GM21723 (cell line): ENCODE measurements at regions not wholly inside any gene's neighbourhood (a gene's known extent, or its start where the extent isn't known, plus 50 kb on each side); places are given as distances from the start of the nearest gene placed in this dataset.

Experiments used
- ATAC-seq: cut with Tn5 transposase; IDR thresholded peaks from one replicate; pipeline ENCODE4 v1.9.1; 2021; ENCODE audit warnings: mild to moderate bottlenecking, moderate library complexity; ENCODE audit not compliant: unreplicated experiment

- ATAC-seq: no peak
These were observed 219.2 kb downstream of the C6orf118 start for GRCh38 chr6:165090242-165090641.

- no peak for ATAC-seq
These were observed 222.6 kb downstream of the C6orf118 start for GRCh38 chr6:165086814-165087213.

- no peak for ATAC-seq
These were observed 226.8 kb downstream of the C6orf118 start for GRCh38 chr6:165082636-165083035.

- ATAC-seq: no peak
These were observed 227.4 kb downstream of the C6orf118 start for GRCh38 chr6:165081944-165082532.

DNA sequence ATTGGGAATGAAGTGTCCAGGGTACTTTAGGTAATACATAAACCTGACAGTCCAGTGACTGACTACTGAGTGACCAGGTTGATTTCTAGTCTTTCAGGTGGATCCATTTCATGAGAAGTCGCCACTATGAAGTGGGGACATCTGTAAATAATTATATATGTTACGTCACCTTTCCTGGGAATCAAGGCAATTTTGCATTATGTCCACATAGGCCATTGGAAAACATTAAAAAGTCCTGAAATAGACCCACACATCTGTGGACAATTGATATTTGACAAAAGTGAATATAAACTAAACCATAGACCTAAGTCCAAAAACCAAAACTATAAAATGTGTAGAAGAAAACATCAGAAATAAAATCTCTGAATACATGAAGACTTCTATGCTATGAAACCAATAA is 231.5 kb downstream of the C6orf118 start:
- ATAC-seq: no peak

DNA sequence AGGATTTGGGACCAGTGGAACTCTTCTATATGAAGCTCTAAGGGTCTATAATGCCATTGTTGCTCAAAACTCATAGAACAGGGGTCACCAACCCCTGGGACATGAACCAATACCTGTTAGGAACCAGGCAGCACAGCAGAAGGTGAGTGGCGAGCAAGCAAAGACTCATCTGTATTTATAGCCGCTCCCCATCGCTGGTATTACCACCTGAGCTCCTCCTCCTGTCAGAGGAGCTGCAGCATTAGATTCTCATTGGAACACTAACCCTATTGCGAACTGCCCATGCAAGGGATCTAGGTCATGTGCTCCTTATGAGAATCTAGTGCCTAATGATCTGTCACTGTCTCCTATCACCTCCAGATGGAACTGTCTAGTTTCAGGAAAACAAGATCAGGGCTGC is 237.5 kb downstream of the C6orf118 start:
- ATAC-seq: no peak

- no peak for ATAC-seq
These were observed 248.7 kb downstream of the C6orf118 start for GRCh38 chr6:165060720-165061119.

GRCh38 chr6:165059032-165059431 is 250.4 kb downstream of the C6orf118 start:
- no peak for ATAC-seq

GRCh38 chr6:165056292-165056691 is 253.1 kb downstream of the C6orf118 start:
- ATAC-seq: no peak

- no peak for ATAC-seq
These were observed 254.2 kb downstream of the C6orf118 start for GRCh38 chr6:165055231-165055630.

- ATAC-seq: no peak
These were observed 256.6 kb downstream of the C6orf118 start for GRCh38 chr6:165052561-165053480.

GRCh38 chr6:165049362-165049761 is 260.0 kb downstream of the C6orf118 start:
- ATAC-seq: no peak

DNA sequence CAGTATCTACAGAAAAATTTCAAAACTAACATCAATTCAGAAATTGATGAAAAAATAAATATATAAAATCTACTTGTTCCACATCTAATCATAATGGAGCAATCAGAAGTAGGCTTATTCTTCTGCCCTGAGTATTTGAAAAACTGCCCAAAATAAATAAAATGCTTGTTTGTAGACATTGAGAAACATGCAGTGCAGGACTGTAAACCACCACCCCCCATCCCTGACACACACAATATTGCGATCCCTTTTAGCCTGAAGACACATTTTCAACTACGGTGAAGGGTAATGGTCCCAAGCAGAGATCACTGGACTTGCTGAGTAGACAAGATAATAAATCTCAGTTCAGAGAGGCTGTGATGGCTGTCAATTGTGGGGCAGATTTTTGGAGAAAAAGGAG is 261.5 kb downstream of the C6orf118 start:
- ATAC-seq: no peak

DNA sequence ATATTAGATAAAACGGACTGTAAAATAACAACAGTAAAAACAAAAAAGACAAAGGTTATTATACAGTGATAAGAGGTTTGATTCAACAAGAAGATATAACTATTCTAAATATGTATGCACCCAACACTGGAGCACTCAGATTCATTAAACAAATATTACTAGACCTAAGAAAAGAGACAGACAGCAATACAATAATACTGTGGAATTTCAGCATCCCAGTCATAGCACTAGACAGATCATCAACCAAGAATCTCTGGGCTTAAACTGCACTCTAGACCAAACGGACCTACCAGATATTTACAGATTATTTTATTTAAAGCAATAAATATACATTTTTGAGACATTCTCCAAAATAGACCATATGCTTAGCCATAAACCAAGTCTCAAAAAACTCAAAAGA is 263.8 kb downstream of the C6orf118 start:
- ATAC-seq: no peak

- ATAC-seq: no peak
These were observed 266.5 kb downstream of the C6orf118 start for GRCh38 chr6:165042912-165043311.

GRCh38 chr6:165040440-165040839 is 269.0 kb downstream of the C6orf118 start:
- ATAC-seq: no peak

DNA sequence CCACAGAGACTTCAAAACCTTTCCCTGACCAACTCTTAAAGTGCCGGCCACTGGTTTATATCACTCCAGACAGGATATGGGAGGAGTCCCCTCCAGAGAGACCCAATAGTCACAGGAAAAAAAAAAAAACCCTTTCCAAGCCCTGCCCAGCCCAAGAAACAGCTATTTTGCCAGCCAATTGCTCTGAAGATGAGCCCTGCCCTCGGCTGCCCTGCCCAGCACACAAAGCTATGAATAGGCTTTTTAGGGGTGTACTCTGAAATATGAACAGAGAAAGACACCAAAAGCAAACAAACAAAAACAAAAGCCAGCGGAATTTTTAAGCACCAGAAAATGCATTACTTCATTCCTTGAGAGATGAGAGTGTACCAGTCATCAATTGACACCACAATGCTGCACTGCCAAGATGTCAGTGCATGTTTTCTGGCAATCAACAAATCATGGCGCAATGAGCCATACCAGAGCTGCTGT is 275.1 kb downstream of the C6orf118 start:
- no peak for ATAC-seq

DNA sequence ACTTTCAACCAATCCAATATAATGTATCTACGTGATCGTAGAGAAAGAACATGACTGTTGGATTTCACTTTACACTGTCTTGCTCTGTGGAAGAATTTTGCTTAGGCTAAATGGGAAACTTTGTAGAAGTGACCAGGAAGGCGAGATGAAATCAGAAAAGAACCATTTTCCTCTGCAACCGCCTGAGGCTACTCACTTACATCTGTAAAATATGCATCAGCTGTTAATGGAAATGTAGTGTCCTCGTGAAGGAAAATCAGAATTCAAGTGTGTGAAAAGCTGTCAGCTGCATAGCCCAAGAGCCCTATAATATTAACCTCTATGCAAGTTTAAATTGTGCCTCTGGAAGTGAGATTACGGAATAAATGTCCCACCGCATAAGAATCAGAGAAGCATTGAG is 277.9 kb downstream of the C6orf118 start:
- no peak for ATAC-seq

GRCh38 chr6:165025040-165025439 is 284.4 kb downstream of the C6orf118 start:
- no peak for ATAC-seq

- no peak for ATAC-seq
These were observed 289.7 kb downstream of the C6orf118 start for GRCh38 chr6:165019681-165020080.

DNA sequence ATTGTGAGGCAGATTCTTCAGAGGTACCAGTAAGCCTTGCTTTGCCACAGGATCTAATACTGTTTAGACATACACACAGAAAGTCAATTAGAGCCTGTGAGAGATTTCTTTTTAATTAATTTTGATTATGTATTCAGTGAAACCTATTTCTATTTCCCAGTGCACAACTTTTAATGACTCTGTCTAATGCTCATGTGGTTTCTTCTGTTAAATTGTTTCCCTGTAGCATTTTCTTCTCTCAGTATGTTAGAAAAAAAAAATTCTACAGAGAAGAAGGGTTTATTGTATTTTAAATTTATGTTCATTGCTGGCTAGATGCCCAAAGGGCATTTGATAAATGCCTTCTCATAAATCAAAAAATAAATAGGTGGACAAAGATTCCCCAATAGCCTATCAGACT is 293.7 kb downstream of the C6orf118 start:
- no peak for ATAC-seq

GRCh38 chr6:165013701-165014100 is 295.7 kb downstream of the C6orf118 start:
- ATAC-seq: no peak
